GM18507 (cell line): ENCODE measurements at regions not wholly inside any gene's neighbourhood (a gene's known extent, or its start where the extent isn't known, plus 50 kb on each side); places are given as distances from the start of the nearest gene placed in this dataset.

Source experiments
- DNase-seq: peaks from one replicate; pipeline ENCODE4 v3.0.0; 2011; ENCODE audit warnings: low read depth; ENCODE audit not compliant: insufficient read length; ENCODE audit errors: extremely low spot score
- FAIRE-seq: peaks from 2 replicates; lab custom pipeline; 2011; peaks lifted over from hg19 to GRCh38; lab: Jason Lieb, UNC

- DNase-seq (no peak), FAIRE-seq (peak; percentile 66)
Observed at GRCh38 chr4:146033149-146033548, 94.5 kb upstream of the ZNF827 start.

GRCh38 chr4:146032234-146032860 lies 93.7 kb upstream of the ZNF827 start:
- DNase-seq: no peak
- FAIRE-seq: peak; percentile 48

- DNase-seq (peak; percentile 26), FAIRE-seq (peak; percentile 93)
Observed at GRCh38 chr4:146029939-146030710, 91.5 kb upstream of the ZNF827 start.

- FAIRE-seq (no peak), DNase-seq (no peak)
Observed at GRCh38 chr4:146029147-146029546, 90.5 kb upstream of the ZNF827 start.

GRCh38 chr4:146027761-146028160 lies 89.1 kb upstream of the ZNF827 start:
- no peak for DNase-seq
- FAIRE-seq: no peak

GRCh38 chr4:146023334-146023967 lies 84.8 kb upstream of the ZNF827 start:
- DNase-seq (no peak), FAIRE-seq (peak; percentile 97)

- peak; percentile 15 for FAIRE-seq
- no peak for DNase-seq
Observed at GRCh38 chr4:146022541-146022940, 83.9 kb upstream of the ZNF827 start.

GRCh38 chr4:146018247-146018646 lies 79.6 kb upstream of the ZNF827 start:
- DNase-seq (no peak), FAIRE-seq (no peak)

GRCh38 chr4:146004730-146005129 lies 66.1 kb upstream of the ZNF827 start:
- FAIRE-seq (peak; percentile 33), DNase-seq (no peak)

- DNase-seq: no peak
- no peak for FAIRE-seq
Observed at GRCh38 chr4:145988628-145989027, 50.0 kb upstream of the ZNF827 start.
